ENCODE measurements at regions not wholly inside any gene's neighbourhood (a gene's known extent, or its start where the extent isn't known, plus 50 kb on each side); places are given as distances from the start of the nearest gene placed in this dataset.

DNA sequence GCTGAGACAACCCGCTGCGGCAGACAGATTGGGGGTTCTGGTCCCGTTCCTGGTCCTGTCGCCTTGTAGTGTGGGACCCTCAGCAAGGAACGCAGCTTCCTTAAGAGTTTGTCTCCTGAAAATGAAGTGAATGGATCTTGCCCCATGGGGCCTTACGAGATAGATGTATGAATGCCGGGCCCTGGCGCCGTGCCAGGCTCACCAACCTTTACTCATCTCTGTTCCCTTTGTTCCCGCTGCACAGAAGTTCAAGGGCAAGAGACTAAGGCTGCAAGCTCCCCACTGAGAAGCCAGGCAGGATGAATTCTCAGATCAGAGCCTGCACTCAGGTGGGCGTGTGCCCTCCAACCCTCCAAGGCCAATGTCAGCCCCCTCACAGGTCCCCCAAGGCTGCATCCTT lies 162.7 kb upstream of the IQSEC1 start:
- no peaks in the 10 kb centered on the region for H3K9me3 ChIP-seq (ENCODE audit: control insufficient read depth, insufficient read depth, low read length)
- no peak overlapping the region for H3K27ac ChIP-seq (ENCODE audit: low read depth, low read length)
- peaks cover 39% of the 10 kb centered on the region for H3K27me3 ChIP-seq (ENCODE audit: control insufficient read depth, low read length)
- no peaks in the 10 kb centered on the region for H3K9me2 ChIP-seq (replicated peaks; ENCODE audit: control insufficient read depth, low read length)
- no peak overlapping the region for H3K4me2 ChIP-seq (ENCODE audit: low read length)
- peaks cover 22% of the 10 kb centered on the region for H3K4me1 ChIP-seq (ENCODE audit: control insufficient read depth, low read length)
- no peaks in the 10 kb centered on the region for H4K20me1 ChIP-seq (ENCODE audit: control insufficient read depth, insufficient read depth, low read depth, low read length)
- H3F3A ChIP-seq (ENCODE audit: control insufficient read depth, insufficient read depth): no peaks in the 10 kb centered on the region
- no peaks in the 10 kb centered on the region for H3K79me2 ChIP-seq (ENCODE audit: control insufficient read depth, low read length)
- no peak for TF ChIP-seq CTCF (IDR thresholded peaks at IDR 0.05; ENCODE audit: low read depth, low read length, poor library complexity, severe bottlenecking)
- H3K4me3 ChIP-seq (ENCODE audit: low read length): no peak overlapping the region
- no peaks in the 10 kb centered on the region for H3K36me3 ChIP-seq (ENCODE audit: control insufficient read depth, low read length)

- H3K9me3 ChIP-seq (ENCODE audit: control insufficient read depth, insufficient read depth, low read length): no peaks in the 10 kb centered on the region
- H3K79me2 ChIP-seq (ENCODE audit: control insufficient read depth, low read length): no peaks in the 10 kb centered on the region
- H3K9me2 ChIP-seq (replicated peaks; ENCODE audit: control insufficient read depth, low read length): no peaks in the 10 kb centered on the region
- H3K36me3 ChIP-seq (ENCODE audit: control insufficient read depth, low read length): no peaks in the 10 kb centered on the region
- H3K27ac ChIP-seq (ENCODE audit: low read depth, low read length): no peak overlapping the region
- H3F3A ChIP-seq (ENCODE audit: control insufficient read depth, insufficient read depth): no peaks in the 10 kb centered on the region
- H3K27me3 ChIP-seq (ENCODE audit: control insufficient read depth, low read length): peaks cover 45% of the 10 kb centered on the region
- TF ChIP-seq CTCF (IDR thresholded peaks at IDR 0.05; ENCODE audit: low read depth, low read length, poor library complexity, severe bottlenecking) (no peak), EZH2phosphoT487 (IDR thresholded peaks at IDR 0.05; ENCODE audit: borderline replicate concordance, low read length) (no peak)
- H4K20me1 ChIP-seq (ENCODE audit: control insufficient read depth, insufficient read depth, low read depth, low read length): no peaks in the 10 kb centered on the region
- H3K4me3 ChIP-seq (ENCODE audit: low read length): no peak overlapping the region
- H3K4me2 ChIP-seq (ENCODE audit: low read length): peak overlapping the region; percentile 24
- peaks cover 22% of the 10 kb centered on the region for H3K4me1 ChIP-seq (ENCODE audit: control insufficient read depth, low read length)
These were observed 161.8 kb upstream of the IQSEC1 start for GRCh38 chr3:13235079-13235478.

DNA sequence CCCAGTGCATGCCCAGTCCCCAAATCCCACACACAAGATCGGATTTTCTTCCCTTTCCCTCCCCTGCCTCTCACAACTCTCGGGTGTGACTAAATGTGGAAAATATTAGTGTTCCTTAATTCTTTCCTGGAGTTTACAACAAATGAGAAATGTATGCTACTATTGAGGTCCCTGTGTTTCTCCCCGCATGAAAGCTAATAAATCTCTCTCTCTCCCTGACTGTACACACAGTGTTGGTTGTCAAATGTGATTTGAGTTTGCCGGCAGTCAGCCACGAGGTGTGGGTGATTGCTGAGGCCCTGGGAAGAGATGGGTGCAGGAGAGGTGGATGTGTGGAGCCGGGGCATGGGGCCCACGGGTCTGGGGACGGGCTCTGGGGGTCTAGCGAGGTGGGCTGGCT lies 161.4 kb upstream of the IQSEC1 start:
- no peaks in the 10 kb centered on the region for H3K9me2 ChIP-seq (replicated peaks; ENCODE audit: control insufficient read depth, low read length)
- H3K27ac ChIP-seq (ENCODE audit: low read depth, low read length): no peak overlapping the region
- peaks cover 45% of the 10 kb centered on the region for H3K27me3 ChIP-seq (ENCODE audit: control insufficient read depth, low read length)
- H3K4me1 ChIP-seq (ENCODE audit: control insufficient read depth, low read length): peaks cover 22% of the 10 kb centered on the region
- H3K4me3 ChIP-seq (ENCODE audit: low read length): no peak overlapping the region
- TF ChIP-seq CTCF (IDR thresholded peaks at IDR 0.05; ENCODE audit: low read depth, low read length, poor library complexity, severe bottlenecking): no peak
- no peak for TF ChIP-seq EZH2phosphoT487 (IDR thresholded peaks at IDR 0.05; ENCODE audit: borderline replicate concordance, low read length)
- H3F3A ChIP-seq (ENCODE audit: control insufficient read depth, insufficient read depth): no peaks in the 10 kb centered on the region
- no peaks in the 10 kb centered on the region for H3K9me3 ChIP-seq (ENCODE audit: control insufficient read depth, insufficient read depth, low read length)
- H4K20me1 ChIP-seq (ENCODE audit: control insufficient read depth, insufficient read depth, low read depth, low read length): no peaks in the 10 kb centered on the region
- peak overlapping the region; percentile 24 for H3K4me2 ChIP-seq (ENCODE audit: low read length)
- H3K36me3 ChIP-seq (ENCODE audit: control insufficient read depth, low read length): no peaks in the 10 kb centered on the region
- no peaks in the 10 kb centered on the region for H3K79me2 ChIP-seq (ENCODE audit: control insufficient read depth, low read length)
